Cerebellar cortex (tissue), 1 donor: ENCODE measurements at regions not wholly inside any gene's neighbourhood (a gene's known extent, or its start where the extent isn't known, plus 50 kb on each side); places are given as distances from the start of the nearest gene placed in this dataset.

ENCODE experiments used
- DNase-seq: peaks from one replicate; pipeline ENCODE4 v3.0.0-alpha.2; 2015; ENCODE audit warnings: low spot score

GRCh38 chr10:107914450-107915214, 750.1 kb upstream of the SORCS1 start:
- no peak for DNase-seq

DNA sequence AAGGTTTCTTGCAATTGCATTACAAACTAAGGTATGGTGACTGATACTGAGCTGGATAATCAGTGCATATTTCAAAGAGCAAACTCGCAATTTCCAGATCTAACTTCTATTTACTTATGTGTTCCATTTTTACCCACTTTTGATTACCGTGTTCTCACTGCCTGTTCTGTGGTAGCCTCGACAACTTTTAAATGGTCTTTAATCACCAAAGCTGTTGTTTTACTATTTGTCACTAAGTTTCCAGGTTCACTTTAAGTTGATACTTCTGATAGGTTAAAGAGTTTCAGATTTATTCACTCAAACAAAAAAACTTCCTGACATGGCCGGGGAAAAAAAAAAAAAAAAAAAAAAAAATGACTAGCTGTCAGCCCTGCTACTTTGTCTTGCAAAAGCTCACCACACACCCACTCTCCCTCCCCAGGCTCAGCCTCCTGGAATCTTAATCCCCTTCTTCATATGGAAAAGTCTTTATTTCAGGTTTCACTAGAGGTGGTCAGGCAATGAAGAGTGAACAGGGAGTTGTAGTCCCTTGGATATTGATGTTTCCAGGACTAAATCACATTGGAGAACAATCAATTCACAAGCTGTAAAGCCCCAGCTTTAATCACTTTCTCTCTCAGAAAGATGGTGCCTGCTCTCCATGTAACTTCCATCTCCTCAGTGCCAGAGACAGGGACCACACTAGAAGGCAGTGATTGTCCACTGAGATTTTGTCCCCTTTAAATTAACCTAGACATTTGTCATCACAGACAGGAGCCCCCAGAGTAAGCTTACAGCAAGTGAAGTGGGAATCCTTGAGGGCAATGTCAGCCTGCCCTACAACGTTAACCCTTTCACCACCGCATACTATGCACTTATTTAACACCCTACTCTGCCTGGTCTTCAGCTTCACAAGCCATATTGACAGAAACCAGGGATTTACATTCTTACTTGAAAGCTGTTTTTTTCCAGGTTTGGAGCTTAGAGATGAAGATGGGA, 749.1 kb upstream of the SORCS1 start:
- DNase-seq, result no peak

DNA sequence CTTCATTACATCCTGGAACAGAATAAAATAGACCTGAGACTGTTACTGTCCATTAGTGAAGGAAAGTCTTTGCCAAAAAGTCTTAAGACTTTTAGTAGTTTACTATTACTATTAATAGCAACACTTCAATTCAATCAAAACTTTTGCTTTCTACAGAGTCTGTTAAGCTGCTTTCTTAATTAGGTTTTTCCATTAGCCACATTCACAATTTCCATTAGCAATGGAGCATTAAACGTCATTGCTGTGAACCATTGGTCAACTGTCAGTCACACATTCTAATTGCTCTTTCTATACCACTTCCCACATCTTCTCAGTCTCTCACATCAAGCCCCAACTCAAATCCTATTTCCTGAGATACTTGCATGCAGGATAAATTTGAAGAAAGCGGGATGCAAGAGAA, 736.6 kb upstream of the SORCS1 start:
- DNase-seq, result no peak

DNA sequence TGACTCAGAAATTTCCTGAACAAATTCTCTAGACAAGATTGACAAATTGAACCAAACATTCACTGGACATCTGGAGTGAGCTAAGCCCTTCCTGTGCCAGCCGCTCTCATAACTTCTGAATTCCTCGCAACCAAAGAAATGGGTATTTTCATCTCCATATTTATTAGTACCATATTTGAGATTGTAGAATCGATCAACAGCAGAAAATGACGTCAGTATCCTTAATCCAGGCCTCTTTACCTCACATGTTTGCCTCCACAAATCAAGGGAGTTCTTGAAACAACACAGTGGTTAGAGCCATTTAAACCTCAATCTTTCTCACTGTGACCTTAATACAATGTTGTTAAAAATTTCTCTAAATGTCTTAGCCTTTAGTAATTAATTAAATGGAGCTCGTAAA, 735.6 kb upstream of the SORCS1 start:
- DNase-seq, result no peak

- DNase-seq, result no peak
These were observed 735.1 kb upstream of the SORCS1 start for GRCh38 chr10:107899502-107900062.

DNA sequence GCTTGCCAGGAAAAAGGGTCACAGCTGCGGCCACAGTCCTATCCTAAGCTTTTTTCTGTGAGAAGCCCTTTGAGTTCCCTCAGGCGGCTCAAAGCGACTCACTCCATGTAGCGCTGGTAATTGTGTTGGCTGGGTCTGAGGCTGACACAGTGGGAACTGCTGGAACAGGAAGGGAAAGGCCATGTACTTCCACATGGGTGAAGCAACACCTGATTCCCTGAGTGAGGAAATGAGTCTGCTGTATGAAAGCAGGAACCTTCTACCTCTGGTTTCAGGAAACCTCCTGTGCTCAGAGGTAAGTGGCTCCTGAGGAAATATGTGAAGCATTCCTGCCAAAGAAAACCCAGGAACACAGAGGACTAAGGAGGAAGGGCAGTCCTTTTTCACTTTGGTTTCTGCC, 734.6 kb upstream of the SORCS1 start:
- DNase-seq, result no peak

DNA sequence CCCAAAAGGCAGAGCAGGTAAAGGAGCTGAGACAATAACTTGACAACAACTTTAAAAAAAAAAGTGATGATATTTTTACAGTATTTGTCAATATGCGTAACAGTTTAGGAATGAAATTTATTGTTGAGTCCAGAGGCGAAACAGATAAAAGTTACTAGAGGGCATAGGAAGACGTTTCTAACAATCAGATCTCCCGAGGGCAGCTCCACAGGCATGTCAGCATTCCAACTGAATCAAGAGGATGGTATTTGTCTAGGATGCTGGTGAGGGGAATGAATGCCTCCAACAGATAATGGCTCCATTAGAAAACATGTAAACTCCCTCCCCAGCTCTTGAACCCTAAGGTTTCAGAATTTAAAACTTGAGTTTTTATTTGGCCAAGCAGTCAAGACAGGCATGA, 733.9 kb upstream of the SORCS1 start:
- no peak for DNase-seq

GRCh38 chr10:107894516-107894915, 730.0 kb upstream of the SORCS1 start:
- DNase-seq, result no peak

GRCh38 chr10:107889105-107889504, 724.6 kb upstream of the SORCS1 start:
- DNase-seq, result no peak

- DNase-seq, result no peak
These were observed 715.7 kb upstream of the SORCS1 start for GRCh38 chr10:107880185-107880584.

- no peak for DNase-seq
These were observed 708.5 kb upstream of the SORCS1 start for GRCh38 chr10:107873007-107873406.

DNA sequence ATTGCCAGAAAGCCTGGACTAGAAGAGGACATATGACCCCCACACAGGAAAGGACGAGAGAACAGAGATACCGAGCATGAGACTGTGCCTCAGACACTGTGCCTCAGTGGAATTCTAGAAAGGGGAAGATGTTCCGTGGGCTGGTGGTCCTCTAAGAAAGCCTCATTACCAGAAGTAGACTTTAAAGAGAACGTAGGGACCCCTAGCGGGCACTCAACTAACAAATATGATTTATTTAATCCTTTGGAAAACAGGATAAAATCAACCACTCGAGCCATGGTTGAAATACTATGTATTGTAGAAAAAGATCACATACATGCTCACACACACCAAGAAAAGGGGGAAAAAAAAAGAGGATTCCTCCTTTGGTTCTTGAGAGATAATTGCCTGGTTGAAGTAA, 701.2 kb upstream of the SORCS1 start:
- DNase-seq, result no peak

- DNase-seq, result no peak
These were observed 694.6 kb upstream of the SORCS1 start for GRCh38 chr10:107859065-107859464.

DNA sequence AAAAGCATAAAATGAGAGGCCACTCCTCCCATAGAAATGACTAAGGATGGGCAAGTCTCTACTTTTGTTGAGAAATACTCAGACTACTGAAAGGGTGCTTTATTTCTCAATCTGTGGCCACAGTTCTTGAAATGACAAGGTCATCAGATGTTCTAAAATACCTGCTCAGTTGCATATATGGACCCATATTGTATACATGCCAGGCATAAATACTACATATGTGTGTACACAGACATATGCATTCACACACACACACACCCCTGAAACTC, 691.5 kb upstream of the SORCS1 start:
- no peak for DNase-seq

DNA sequence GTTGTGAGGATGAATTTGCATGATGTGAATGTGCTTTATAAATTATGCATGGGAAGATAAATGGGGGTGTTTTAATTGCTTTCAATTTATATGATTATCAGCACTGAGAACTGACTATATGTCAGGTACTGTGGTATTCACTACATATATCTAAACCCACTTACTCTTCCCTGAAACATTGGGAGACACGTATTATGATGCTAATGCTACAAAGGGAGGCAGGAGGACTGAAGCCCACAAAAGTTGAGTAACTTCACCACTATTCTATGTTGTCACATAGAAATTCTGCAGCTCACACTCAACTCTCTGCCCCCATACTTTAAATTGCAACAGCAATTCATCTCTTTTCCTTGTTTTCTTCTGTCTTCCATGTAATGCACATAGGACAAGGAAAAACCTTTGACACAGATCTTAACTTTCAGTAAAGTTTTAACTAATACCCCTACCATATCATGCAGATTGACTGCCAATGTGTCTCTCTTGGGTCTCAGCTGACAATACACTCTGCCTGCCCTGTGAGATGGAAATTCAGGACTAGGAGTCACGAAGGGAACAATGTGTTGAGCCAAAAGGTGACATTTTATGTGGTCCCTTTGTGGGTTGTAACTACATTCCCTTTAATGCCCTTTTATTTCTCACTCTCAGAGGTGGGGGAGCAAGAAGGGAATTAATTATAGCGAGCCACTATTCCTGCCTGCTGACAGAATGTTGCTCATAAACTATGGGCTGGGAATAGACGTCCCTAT, 691.0 kb upstream of the SORCS1 start:
- no peak for DNase-seq

DNA sequence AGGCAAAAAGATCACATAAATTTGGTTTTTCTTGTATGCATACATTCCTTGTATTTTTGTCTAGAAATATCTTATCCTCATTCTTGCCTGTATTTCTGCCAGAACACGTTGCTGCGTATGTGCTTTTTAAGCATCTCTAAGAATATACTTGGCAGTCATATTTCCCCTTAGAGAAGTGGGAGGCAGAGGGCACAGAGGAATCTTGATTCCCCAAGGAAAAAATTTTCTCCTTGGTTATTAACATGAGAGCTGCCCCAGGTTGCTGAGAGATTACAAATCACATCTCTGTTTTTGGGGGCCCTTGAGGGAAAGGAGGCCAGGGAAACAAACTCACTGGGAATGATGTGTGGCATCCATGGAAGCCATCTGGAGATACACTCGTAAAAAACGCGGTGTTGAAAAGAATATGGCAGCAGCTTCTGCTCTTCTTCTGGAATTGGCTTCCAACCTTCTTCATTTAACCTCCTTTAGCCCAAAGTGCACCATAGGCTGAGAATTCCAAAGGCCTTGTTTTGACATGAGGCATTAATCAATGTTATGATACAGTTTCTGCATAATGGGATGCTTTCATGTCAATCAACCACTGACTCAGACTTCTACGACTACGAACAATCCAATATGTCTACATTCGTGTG, 684.3 kb upstream of the SORCS1 start:
- DNase-seq, result no peak

GRCh38 chr10:107847620-107848019, 683.1 kb upstream of the SORCS1 start:
- no peak for DNase-seq

GRCh38 chr10:107834706-107835105, 670.2 kb upstream of the SORCS1 start:
- no peak for DNase-seq

- DNase-seq, result no peak
These were observed 667.3 kb upstream of the SORCS1 start for GRCh38 chr10:107831772-107832171.

GRCh38 chr10:107829161-107829560, 664.7 kb upstream of the SORCS1 start:
- no peak for DNase-seq

DNA sequence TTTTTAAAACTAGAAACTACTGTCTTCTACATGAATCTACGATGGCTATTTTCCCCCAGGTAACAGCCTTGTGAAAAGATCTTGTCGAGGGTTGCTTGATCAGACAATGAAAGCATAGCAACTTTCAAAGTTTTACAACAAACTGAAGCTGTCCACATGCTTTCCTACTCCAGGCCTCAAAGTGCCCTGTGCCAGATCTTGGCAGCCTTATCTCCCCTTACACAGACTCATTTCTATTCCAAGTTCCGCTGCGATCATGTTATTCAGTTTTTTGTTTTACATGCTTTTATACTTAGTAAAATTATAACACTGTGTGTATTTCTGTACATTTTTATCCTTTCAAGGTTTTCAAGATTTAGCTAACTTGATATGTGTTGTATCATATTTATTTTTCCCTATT, 661.7 kb upstream of the SORCS1 start:
- DNase-seq, result no peak
